Stimulated activated CD4-positive, alpha-beta T cell treated with anti-CD3 and anti-CD28 coated beads, Interleukin-2, amount 100 ng/mL, for 24 hours (primary cell): ENCODE measurements at regions not wholly inside any gene's neighbourhood (a gene's known extent, or its start where the extent isn't known, plus 50 kb on each side); places are given as distances from the start of the nearest gene placed in this dataset.
"Not testable (repeated sequence)": the region's sequence is repeated elsewhere in the genome, so short reads cannot be mapped to it uniquely, and the experiment has no call there.

ENCODE experiments used
- DNase-seq, 2 donors: peaks; one replicate each; pipeline ENCODE4 v3.0.0-alpha.2; 2020

DNA sequence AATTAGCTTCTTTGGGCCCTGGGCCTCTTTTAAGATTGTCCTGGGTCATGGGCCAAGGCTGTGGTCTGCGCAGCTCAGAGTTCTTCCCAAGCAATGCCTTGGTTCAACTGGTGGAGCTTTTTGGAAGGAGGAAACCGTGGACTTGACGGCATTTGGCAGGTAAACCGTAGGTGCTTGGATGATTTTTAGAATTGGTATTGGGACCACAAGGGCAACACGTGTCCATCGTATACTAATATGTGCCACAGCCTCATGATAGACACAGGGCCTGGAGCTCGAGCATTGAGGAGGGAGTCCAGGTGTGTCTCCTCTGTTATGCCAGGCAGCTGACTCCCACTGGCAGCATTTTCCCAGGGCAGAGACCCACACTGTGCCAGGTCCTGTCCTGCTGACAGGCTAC lies 120.9 kb upstream of the PITX1 start:
- no peak for DNase-seq

DNA sequence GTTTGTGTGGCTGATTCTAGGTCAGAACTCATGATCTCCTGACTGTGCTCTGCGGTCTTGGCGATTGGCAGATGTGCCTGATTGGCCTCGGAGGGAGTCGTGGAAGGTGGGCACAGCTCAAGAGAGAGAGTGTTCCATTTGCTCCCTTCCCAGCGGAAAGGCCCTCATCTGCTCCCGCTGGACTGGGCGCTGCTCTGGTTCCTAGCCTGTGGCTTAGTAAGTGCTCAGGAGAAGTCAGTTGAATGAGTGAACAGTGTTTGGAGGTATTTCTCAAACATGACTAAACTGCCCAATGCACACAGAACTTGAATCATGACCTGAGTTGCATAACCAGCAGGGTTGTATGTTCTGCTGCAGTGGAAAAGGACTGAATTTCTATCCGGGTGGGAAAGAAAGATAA lies 120.2 kb upstream of the PITX1 start:
- no peak for DNase-seq

DNA sequence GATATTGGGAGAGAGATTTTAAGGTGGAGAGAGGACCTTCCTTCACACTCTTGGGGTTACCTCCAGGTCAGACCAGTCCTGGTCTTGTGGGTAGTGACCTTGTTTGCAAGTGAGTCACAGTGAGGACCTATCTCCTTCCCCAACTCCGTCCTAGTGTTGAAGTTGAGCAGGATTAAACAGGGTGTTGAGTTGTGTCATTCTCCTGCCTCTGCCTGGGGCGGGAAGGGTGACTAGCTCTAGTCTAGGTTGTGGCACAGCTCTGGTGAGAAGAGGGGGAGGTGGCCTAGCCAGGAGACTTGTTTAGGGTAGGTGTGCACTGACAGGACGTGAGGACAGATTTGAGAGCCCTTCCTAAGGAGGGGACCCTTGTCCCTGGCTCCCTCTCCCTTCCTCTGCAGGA lies 119.6 kb upstream of the PITX1 start:
- DNase-seq: no peak

DNA sequence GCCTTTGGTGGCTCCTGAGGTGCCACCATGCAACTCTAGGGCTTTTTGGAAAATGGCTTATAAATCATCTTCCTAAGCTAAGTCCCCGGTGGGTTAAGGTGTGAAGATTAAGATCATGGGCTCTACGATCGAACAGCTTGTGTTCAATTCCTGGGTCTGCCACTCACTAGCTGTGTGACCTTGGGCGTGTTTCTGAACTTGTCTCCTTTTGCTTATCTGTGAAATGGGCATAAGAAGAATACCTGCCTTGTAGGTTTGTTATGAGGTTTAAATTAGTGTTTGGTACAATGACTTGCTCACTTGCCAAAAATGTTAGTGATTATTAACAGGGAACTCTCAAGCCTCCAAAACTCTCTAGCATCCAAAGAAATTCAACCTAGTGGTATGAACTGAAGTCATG lies 119.2 kb upstream of the PITX1 start:
- no peak for DNase-seq

DNA sequence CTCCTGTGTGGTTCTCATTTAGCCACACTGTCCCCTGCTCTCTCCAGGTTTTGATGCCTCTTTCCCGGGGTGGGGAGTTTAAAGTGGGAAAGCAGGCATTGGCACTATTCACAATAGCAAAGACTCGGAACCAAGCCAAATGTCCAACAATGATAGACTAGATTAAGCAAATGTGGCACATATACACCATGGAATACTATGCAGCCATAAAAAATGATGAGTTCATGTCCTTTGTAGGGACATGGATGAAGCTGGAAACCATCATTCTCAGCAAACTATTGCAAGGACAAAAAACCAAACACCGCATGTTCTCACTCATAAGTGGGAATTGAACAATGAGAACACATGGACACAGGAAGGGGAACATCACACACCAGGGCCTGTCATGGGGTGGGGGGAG lies 117.6 kb upstream of the PITX1 start:
- DNase-seq: not testable (repeated sequence)

DNA sequence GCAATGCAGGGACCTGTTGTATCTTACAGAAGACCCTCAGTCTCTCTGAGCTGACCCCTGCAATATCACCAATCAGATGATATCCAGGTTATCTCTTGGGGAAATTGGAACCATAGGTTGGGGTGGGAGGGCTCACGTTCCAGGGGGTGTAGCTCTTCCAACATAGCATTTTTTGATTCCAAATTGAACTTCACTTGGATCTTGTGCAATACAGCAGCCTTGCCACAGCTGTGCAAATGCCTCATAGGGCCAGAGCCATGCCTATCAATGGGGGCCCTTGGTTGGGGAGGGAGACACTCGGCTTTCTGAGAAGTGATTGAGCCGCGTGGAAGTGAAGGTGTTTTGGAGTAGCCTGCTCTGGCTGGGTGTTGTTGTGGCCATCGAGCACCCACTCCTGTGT lies 117.2 kb upstream of the PITX1 start:
- DNase-seq: no peak

DNA sequence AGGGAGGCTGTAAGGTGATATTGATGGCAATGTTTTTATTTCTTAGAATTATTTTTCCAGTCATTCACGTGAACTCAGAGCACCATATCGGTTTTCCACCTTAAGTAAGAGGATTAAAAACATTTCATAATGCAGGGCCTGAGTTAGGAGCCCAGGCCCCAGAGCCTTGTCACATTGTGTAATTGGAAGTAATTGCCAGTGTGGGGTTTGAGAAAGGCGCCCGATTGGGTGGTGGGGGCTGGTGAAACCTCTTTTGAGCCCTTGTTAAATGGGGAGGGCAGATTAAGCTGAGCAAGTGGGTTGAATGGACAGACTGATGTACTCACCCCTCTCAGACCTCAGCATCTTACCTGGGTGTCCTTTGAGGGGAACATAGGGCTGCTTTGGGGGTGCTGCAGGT lies 116.7 kb upstream of the PITX1 start:
- DNase-seq: no peak

DNA sequence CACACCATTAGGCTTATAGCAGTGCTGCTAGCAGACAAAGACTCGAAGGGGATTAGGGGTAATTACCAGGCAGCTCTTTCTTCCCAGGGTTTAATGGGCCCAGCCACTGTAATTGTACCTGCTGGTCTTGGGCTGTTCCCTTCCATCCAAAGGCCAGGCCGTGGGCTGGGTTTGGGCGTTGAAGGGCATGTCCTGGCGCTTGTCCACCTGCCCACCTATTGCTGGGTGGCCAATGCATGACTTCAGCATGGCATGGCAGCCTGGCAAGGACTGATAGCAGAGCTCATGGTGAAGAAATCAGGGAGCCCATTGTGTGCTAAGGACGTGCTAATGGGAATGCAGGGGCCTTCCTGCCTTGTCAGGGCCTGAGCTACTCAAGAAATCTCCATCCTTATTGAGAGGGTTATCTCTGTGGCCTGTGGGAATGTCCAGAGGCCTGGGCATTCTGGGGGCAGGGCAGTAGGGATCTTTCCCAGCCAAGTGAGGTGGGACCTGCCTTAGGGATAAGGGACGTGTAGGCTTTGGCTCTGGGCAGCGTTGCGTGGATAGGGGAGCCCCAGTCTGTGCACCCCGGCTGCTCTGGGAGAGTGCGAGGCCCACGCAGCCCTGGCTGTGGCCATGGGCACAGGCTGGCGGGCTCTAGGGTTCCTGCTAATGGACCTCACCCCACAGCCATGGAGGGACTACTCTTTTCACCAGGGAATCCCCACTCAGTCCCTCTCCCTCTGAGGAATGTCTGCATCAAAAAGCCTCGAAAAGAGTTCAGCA lies 116.1 kb upstream of the PITX1 start:
- DNase-seq: no peak

DNA sequence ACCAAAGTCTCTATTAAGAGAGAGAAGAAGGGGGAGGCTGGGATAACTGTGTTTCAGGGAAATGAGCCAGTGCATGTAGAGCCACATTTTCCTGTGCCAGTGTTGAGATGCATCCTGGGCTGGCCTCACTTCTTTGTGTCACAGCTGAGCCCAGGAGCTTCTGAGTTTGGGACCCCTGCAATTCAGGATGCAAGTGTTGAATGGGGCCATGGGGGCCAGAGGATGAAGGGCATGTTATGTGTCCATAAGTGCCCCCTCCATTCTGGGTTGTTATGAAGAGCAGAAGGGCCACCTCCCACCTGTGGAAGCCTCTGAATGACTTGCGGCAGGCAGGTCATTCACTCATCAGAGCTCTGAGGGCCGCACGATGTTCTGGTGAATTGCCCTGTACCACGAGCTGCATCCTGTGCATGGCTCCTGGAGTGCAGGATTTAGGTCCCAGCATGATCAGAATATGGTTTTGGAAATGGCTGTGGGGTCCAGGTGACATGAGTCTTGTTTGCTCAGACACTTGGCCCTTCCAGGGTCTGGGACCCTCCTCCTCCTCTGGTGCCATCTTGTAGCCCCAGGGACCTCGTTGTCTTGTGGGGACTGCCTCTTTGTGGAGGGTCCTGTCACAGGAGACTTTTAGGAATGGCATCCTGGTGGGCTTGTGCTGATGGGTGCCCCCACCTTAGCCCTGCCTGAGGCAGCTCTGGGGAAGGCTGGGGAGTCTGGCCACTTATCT lies 115.4 kb upstream of the PITX1 start:
- DNase-seq: no peak

DNA sequence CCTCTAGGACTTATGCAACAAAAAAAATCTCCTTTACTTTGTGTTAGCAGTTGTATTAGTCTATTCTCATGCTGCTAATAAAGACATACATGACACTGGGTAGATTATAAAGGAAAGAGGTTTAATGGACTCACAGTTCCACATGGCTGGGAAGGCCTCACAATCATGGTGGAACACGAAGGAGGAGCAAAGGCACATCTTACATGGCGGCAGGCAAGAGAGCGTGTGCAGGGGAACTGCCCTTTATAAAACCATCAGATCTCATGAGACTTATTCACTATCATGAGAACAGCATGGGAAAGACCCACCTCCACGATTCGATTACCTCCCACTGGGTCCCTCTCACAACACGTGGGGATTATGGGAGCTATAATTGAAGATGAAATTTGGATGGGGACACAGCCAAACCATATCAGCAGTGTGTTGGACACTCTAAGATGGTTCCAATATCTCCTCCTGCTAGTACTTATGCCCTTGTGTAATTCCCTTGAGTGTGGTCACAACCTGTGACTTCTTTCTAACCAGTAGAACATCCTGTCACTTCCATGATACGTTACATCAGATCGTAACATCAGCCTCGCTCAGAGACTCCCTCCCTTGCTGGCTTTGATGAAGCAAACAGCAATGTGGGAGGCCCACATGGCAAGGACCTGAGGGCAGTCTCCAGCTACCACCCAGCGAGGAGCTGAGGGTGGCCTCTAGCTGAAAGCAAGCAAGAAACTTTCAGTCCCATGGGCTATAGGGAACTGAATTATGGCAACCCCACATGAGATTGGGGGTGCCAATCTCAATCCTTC lies 113.5 kb upstream of the PITX1 start:
- DNase-seq: no peak

DNA sequence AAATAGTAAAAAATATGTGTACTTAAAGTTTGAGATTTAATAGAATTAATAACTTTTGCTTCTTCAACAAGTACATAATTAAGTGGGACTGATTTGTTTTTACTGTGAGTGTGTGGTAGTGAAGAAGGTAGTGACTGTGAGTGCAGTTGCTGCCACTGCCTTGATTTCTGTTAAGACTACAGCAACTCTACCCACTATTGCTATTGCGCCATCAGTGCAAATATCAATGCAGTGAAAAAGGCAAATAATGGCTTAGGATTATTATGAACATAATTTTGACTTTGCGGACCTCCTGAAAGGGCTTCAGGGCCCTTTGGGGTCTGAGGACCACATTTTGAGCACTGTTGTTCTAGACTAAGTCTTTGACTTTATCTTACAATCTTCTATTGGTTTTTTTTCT lies 112.0 kb upstream of the PITX1 start:
- DNase-seq: no peak

DNA sequence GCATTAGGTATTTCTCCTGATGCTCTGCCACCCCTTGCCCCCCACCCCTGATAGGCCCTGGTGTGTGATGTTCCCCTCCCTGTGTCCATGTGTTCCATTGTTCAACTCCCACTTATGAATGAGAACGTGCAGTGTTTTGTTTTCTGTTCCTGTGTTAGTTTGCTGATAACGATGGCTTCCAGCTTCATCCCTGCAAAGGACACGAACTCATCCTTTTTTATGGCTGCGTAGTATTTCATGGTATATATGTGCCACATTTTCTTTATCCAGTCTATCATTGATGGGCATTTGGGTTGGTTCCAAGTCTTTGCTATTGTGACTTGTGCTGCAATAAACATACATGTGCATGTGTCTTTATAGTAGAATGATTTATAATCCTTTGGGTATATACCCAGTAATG lies 109.7 kb upstream of the PITX1 start:
- not testable (repeated sequence) for DNase-seq

DNA sequence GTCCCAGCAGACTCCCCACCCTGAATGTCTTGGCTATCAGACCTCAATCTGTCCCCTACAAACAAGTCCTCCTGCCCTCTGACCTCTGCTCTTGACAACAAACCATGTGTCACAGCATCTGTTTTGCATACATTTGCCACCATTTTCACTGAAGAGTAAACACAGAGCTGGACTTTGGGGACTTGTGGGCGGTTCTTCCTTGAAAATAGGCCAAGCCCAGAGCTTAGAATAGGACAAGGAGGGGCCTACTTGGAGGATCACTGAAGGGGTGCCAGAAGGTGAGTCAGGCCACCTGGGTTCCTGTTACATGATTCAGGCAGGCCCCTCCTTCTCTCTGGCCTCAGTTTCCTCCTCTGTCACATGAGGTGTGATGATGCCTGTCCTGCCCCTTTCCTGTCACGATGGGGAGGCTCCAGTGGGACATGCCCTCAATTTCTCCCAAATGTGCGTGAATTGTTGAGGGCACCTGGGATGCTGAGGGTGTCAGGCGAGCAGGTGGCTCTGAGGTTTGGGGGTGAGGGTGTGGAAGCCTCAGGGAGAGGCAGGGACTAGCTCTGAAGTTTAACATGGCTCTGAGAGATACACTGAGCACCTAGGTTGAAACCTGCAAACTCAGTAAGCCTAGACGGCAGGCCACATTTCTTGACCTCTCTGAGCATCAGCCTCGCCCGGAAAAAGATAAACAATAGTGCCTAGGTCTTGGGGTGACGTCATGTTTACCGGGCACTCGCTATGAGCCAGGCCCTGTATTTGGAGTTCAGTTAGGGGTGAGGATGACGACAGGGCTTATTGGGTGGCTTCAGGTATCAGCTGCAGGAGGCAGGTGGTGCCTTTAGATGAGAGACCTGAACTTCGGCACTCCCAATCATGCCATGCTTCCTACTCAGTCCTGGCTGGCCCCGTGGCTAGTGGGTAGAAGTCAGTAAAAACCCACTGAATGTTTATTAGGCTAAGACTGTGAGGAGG lies 107.6 kb upstream of the PITX1 start:
- DNase-seq: no peak

DNA sequence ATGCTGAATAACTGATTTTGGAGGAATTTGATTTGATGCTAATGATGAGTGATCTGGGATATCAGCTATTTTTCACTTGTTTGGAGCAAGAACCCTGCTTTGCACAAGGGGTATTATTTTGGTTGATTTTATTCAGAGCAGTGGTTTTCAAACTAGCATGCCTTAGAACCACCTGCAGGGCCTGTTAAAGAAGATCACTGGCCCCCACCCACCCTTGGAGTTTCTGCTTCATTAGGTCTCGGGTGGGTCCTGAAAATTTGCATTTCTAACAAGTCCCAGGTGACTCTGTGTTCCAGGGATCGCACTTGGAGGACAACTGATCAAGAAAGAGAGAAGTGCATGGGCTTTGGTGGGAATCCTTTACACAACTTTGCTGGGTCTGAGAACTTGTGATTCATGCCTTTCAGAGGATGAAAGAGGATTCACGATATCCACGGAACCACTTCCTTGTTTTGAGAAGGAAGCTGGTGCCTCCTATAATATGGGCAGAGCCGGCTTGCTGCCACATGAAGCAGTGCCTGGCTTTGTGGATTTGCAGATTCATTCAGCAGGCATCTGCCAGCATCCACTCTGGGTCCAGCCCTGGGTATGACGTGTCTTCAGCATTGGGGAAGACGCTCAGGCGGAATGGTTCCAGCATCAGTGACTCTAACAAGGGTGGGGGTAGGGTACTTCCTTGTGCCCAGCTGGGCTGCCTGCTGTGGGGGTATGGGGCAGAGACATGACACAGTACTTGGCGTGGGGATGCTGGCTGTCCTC lies 106.6 kb upstream of the PITX1 start:
- DNase-seq: no peak

DNA sequence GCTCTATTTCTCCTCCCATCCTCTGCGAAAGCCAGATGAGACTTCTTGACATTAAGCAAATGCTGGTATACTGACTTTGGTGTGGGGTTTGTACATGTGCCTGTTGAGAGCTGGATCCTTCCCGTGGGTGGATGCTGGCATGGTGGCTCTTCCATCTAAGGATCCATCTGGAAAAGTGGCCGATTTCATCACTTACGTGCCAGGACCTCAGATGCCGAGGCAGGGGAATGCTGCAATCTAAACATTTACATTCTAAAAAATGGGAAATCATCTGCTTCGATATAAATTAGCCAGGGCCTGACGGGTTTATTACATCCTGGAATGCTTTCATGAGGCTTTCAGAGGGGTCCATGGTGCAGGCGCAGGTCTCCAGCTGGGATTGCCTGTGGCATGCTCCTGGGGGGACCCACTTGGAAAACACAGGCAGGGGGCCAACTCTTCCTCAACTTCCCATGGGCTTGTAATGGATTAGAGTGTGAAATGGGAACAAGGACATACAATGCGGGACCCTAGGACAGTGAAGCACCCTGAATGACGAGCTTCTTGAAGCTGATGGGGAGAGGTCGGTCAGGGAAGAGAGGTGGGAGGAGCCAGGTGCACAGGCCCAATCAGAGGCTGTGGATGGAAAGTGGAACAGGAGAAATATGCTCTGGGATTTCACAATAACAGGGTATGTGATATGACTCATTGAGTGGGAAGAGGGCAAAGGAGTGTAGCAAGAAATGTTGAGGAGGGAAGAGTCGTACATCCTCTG lies 105.5 kb upstream of the PITX1 start:
- DNase-seq: no peak

DNA sequence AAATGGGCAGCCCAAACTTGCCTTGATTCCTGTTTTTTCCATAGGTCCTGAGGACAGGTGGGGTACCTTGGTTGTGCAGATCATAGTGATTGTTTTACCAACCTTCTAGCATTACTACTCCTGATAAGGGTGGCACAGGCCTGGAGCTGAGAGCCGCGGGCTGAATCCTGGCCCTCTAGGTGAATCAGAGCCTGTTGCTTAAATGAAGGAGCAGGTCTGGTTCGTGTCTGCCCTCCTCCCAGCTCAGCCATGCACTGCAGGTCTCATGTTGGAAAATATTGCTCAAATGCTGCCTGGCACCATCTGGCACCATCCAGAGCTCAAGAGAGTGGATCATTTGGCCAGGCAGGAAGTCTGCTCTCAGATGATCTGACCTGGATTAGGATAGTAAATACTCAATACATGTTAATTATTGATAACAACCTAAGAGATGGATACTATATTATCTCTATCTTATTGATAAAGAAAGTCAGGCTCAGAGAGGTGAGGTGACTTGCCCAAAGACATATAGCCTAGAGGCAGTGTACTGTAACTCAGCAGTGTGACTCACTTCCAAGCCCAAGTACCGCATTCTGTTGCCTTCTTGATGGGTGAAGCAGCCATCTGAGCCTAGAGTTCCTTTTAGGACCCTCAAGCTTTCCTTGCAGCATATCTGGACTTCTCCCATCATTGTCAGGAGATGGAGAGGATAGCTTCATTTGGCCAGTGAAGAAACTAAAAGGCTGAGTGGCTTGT lies 104.3 kb upstream of the PITX1 start:
- no peak for DNase-seq

DNA sequence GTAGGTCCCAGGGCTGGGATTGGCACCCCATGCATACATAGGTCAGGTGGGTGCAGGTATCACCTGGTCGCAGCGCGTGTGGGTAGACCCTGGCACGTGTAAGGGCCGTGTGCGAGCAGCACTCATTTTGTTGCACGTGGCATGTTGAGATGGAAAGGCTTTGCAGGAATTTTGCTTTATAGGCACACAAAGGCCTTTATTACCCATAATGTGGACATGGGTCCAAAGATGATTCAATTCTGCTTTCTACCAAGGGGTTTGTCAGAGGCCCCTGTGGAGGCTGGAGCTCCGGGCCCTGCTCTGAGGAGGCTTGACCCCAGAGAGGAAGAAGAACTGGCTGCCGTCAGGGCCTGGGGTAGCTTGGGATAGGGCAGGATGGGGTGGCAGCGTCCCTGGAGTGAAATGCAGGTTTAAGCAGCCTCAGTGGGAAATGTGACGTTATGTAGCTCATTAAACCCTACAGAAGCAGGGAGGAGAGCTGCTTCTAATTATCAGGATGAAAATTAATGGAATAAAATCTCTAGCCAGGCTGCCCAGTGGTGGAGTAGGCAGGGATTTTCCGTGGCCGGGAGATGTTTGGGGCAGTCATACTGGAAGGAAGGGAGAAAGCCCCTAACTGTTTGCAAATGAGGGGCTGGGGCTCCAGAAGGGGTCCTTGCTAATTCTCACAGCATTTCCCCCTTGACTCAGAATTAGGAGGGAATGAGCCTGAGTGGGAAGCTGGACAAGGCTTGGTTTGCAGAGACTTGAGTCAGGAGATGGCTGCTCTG lies 103.3 kb upstream of the PITX1 start:
- no peak for DNase-seq

DNA sequence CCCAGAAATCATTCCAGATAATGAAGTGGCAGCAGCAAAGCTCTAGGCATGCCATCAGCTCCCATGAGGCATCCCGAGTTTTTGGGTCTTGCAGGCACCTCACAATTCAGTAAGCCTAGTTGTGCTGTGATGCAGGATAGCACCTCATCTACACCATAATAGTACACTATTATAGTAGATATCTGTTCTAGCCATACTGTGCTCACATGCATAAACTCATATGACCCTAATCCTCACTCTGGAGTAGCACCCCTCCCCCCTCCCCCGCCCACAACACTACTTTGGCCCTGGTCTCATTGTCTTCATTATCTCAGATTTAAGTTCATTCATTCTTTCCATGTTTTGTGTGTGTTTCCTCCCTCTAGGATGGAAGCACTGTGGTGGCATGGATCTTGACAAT lies 102.5 kb upstream of the PITX1 start:
- no peak for DNase-seq

DNA sequence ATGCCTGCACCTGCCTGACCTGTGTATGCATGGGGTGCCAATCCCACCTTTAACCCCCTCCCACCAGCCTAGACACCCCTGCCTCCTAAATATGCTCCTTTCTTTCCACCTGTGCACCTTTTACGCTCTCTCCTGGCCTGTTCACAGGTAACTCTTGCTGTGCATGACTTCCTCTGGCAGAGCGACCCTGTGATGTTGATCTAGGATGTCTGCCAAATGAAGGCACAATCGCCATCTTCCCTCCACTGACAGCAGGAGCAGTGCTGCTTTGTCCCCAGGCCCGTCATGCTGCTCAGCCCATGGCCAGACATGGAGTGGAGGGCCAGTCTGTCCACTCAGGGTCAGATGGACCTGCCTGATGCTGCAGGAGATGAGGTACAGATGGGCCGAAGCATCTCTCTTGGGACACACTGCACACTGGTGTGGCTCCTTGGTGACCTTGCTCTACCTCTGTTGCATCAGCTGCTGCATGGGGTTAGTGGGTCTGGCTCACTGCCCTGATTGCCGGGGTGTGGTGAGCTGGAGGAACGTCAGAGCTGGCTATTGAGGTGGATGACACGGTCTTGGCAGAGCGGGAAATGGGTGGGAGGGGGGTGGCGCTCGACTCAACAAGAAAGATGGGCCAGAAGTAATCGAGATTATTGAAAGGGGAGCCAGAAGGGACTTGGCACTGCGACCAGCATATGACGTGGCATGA lies 101.7 kb upstream of the PITX1 start:
- DNase-seq: no peak
